Fibroblast of mammary gland (primary cell): ENCODE measurements at regions not wholly inside any gene's neighbourhood (a gene's known extent, or its start where the extent isn't known, plus 50 kb on each side); places are given as distances from the start of the nearest gene placed in this dataset.

Experiments
- DNase-seq: peaks from one replicate; pipeline ENCODE4 v3.0.0-alpha.2; 2010; ENCODE audit warnings: low read depth
- H3K4me3 ChIP-seq: 2 replicates; pipeline ENCODE4 v1.5.1; 2011; ENCODE audit warnings: low read depth, mild to moderate bottlenecking, low read length, moderate library complexity; ENCODE audit not compliant: control insufficient read depth
- TF ChIP-seq, protein P1 (sequence below): conservative IDR thresholded peaks from 2 replicates; pipeline ENCODE4 v1.5.1; 2011; ENCODE audit warnings: low read depth, low read length, inconsistent platforms; ENCODE audit not compliant: control insufficient read depth, insufficient read depth

DNA sequence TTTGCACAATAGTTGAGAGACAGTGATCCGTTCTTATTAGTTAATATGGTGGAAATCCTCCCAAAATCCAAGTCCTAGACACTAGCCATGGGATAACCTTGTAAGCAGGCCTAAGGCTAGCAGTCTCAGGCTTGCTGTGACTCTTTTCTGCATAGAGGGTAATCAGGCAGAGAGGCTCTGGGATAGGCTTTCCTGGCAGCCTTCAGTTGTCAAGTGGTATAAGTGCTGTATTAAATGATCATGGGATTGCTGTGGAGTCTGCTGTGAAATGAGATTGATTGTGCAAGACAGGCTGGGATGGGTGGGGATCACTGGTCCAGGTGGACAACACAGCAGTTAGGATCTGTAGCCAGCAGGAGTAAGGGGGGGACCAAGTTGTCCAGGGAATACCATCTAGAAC, 416.4 kb downstream of the TLE4 start:
- H3K4me3 ChIP-seq: no peak overlapping the region
- TF ChIP-seq, protein P1, sequence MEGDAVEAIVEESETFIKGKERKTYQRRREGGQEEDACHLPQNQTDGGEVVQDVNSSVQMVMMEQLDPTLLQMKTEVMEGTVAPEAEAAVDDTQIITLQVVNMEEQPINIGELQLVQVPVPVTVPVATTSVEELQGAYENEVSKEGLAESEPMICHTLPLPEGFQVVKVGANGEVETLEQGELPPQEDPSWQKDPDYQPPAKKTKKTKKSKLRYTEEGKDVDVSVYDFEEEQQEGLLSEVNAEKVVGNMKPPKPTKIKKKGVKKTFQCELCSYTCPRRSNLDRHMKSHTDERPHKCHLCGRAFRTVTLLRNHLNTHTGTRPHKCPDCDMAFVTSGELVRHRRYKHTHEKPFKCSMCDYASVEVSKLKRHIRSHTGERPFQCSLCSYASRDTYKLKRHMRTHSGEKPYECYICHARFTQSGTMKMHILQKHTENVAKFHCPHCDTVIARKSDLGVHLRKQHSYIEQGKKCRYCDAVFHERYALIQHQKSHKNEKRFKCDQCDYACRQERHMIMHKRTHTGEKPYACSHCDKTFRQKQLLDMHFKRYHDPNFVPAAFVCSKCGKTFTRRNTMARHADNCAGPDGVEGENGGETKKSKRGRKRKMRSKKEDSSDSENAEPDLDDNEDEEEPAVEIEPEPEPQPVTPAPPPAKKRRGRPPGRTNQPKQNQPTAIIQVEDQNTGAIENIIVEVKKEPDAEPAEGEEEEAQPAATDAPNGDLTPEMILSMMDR: no peak
- DNase-seq: no peak

DNA sequence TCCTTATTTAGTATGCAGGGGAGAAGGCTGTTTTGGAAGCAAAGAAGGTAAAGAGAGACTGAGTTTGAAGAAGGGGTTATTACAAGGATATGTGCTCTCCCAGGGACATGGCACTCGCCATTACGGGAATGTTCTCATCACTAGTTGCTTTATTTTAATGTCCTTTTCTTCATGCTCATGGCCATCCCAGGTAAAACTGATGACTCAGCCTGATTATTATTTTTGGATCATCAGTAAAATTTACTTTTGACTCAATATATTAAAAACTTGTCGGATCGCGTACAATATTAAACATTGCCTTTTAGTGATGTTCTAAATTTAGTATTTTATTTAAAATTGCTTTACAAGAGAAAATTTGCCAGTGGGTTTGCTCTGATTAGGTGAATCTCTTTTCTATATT, 414.7 kb downstream of the TLE4 start:
- H3K4me3 ChIP-seq: no peak overlapping the region
- DNase-seq: no peak
- TF ChIP-seq, protein P1: no peak

DNA sequence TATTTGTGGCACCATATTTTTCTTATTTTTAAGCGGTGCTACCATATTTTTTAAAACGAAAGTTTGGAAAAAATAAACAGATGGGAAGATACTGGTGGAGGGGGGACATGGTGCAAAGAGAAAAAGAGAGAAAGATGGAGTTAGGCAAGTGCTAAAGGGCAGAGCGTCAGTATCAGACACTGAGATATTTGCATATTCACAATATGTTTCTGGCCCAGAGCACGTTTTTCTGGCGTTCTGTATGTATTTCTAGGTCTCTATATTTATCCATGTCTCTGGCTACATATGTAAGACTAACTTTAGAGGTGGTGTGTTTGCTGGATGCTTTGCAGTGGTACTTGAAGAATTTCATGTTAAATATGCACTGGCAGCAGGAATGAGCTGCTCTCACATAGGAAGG, 414.0 kb downstream of the TLE4 start:
- TF ChIP-seq, protein P1: no peak
- no peak overlapping the region for H3K4me3 ChIP-seq
- no peak for DNase-seq

DNA sequence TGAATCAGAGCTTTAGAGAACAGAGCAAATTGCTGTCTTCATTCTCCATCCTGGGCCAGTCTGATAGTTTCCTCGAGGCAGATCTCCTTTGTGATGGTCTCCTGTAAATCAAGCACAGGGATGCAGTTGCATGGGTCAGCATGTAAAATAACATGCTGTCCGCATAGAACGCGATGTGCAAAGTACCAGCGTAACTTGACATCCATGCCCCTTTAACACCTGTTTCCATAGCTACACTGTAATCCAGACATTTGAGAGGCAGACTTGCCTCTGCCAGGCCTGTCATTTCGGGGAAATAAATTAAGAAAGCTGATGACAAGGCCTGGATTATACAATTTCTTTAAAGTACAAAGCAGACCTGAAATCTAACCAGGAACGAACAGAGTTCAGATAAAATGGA, 413.5 kb downstream of the TLE4 start:
- DNase-seq: no peak
- H3K4me3 ChIP-seq: no peak overlapping the region
- TF ChIP-seq, protein P1: no peak

DNA sequence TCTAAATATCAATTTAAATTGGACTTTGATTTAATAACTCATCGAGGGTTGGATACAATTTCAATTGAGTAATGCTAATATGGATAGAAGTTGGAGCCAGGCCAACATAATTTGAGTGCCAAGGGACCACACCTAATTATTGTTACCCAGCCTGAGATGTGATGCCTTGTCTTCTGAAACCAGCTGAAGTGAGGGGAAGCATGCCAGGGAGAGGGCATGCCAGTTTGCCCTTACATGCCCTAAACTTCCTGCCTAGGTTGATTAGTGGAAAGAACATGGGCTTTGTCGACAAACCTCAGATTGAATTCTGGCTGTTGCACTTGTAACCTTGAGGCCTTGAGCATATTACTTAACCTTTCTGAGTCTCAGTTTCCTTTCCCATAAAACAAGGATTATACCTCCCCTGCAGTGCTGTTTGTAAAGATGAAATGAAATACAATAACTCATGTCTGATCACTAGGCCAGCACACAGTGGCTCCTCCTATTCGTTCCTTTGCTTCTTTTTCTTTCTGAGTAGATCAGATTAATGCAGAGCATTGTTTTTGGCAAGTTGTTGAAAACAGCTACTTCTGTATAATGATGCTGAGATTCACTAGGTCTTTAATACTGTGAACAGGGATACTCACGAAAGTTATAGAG, 412.8 kb downstream of the TLE4 start:
- H3K4me3 ChIP-seq: no peak overlapping the region
- no peak for DNase-seq
- TF ChIP-seq, protein P1: no peak

DNA sequence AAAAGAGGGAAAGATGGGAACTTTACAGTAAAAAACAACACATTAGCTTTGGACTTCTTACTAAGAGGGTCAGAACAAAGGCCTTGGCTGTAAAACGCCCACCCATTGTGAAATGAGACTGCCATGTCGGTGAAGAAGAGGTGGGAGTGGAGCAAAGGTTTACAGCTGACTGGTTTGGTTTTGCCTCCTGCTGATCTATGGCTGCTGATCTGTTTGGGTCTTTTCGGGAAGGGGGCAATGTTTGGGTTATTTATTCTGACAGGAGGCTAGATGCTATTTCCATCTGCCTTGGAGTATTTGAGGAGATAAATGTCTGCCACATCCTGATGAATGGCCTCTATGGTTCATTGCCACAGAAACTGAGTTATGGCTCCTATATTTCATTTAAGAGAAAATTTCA, 408.7 kb downstream of the TLE4 start:
- TF ChIP-seq, protein P1: no peak
- DNase-seq: no peak
- H3K4me3 ChIP-seq: no peak overlapping the region
